HEK293 (cell line): ENCODE measurements at regions not wholly inside any gene's neighbourhood (a gene's known extent, or its start where the extent isn't known, plus 50 kb on each side); places are given as distances from the start of the nearest gene placed in this dataset.

Experiments used
- CTCF ChIA-PET: fragments of 350-600 bp; formaldehyde crosslinking; extraction: SDS; loops from one replicate; lab custom pipeline; 2021; ENCODE audit warnings: antibody characterized with exemption; lab: Yijun Ruan, JAX
- POLR2A ChIA-PET: fragments of 300-600 bp; formaldehyde crosslinking; extraction: SDS; loops from one replicate; lab custom pipeline; 2020; ENCODE audit warnings: antibody characterized with exemption, inconsistent platforms; lab: Yijun Ruan, JAX
- H3K27ac ChIP-seq: fragments of 200-500 bp; sonication (Bioruptor generic); 2 replicates; pipeline ENCODE4 v1.5.1; 2014; ENCODE audit warnings: low read depth, low read length, control low read depth, inconsistent platforms; ENCODE audit errors: extremely low read depth
- H3K36me3 ChIP-seq, 2 experiments: fragments of 200-500 bp in 1 of 2; sonication (Bioruptor generic) in 1 of 2; 1 replicate in 1 of 2; 2 replicates in 1 of 2; pipeline ENCODE4 v1.5.1; 2014 to 2017; ENCODE audit warnings: inconsistent platforms in 2 of 2, low read length in 2 of 2; ENCODE audit not compliant: control insufficient read depth in 2 of 2, insufficient read depth in 1 of 2
- H3K4me1 ChIP-seq: fragments of 200-500 bp; sonication (Bioruptor generic); 2 replicates; pipeline ENCODE4 v1.5.1; 2014; ENCODE audit warnings: mild to moderate bottlenecking, low read length, inconsistent platforms; ENCODE audit not compliant: control insufficient read depth, insufficient read depth
- H3K4me3 ChIP-seq: 2 replicates; pipeline ENCODE4 v1.5.1; 2011; ENCODE audit warnings: low read depth, mild to moderate bottlenecking, control low read depth, low read length, moderate library complexity
- H3K9me3 ChIP-seq: fragments of 200-500 bp; sonication (Bioruptor generic); 2 replicates; pipeline ENCODE4 v1.5.1; 2014; ENCODE audit warnings: low read depth, low read length, inconsistent platforms; ENCODE audit not compliant: control insufficient read depth, insufficient read depth
- BCL6B ChIP-seq: fragments of 450-650 bp; formaldehyde crosslinking; IDR thresholded peaks from 2 replicates; pipeline ENCODE4 v1.5.1; 2017; ENCODE audit warnings: missing biosample characterization, missing genetic modification characterization
- GFI1B ChIP-seq: fragments of 450-650 bp; formaldehyde crosslinking; IDR thresholded peaks from 2 replicates; pipeline ENCODE4 v1.5.1; 2016; ENCODE audit warnings: missing biosample characterization, missing genetic modification characterization
- HOXC10 ChIP-seq: sonication (generic); formaldehyde crosslinking; IDR thresholded peaks from 2 replicates; pipeline ENCODE4 v1.8.1; 2023; ENCODE audit warnings: mild to moderate bottlenecking, missing genetic modification reagents
- IKZF3 ChIP-seq: fragments of 450-650 bp; IDR thresholded peaks from 2 replicates; pipeline ENCODE4 v1.5.0; 2018; ENCODE audit warnings: missing biosample characterization, mild to moderate bottlenecking, missing genetic modification characterization, moderate library complexity
- OSR2 ChIP-seq: fragments of 450-650 bp; formaldehyde crosslinking; IDR thresholded peaks from 2 replicates; pipeline ENCODE4 v1.5.1; 2016; ENCODE audit warnings: missing biosample characterization, missing genetic modification characterization
- PRDM1 ChIP-seq: fragments of 450-650 bp; formaldehyde crosslinking; IDR thresholded peaks from 2 replicates; pipeline ENCODE4; 2016; ENCODE audit warnings: missing biosample characterization, missing genetic modification characterization
- PRDM6 ChIP-seq: fragments of 450-650 bp; formaldehyde crosslinking; IDR thresholded peaks from 2 replicates; pipeline ENCODE4 v1.5.1; 2017; ENCODE audit warnings: missing biosample characterization, missing genetic modification characterization
- SP7 ChIP-seq: fragments of 450-650 bp; formaldehyde crosslinking; IDR thresholded peaks from 2 replicates; pipeline ENCODE4 v1.5.1; 2016; ENCODE audit warnings: missing biosample characterization, missing genetic modification characterization
- TCF7L2 ChIP-seq: IDR thresholded peaks from 2 replicates; pipeline ENCODE4 v1.6.1; 2011; ENCODE audit warnings: low read depth, mild to moderate bottlenecking, inconsistent platforms, low read length, moderate library complexity, borderline replicate concordance
- TSHZ1 ChIP-seq: fragments of 450-650 bp; formaldehyde crosslinking; IDR thresholded peaks from 2 replicates; pipeline ENCODE4 v1.5.1; 2016; ENCODE audit warnings: missing biosample characterization, missing genetic modification characterization, borderline replicate concordance
- WT1 ChIP-seq: fragments of 450-650 bp; formaldehyde crosslinking; IDR thresholded peaks from 2 replicates; pipeline ENCODE4 v1.5.1; 2016; ENCODE audit warnings: missing biosample characterization, missing genetic modification characterization
- ZNF10 ChIP-seq: fragments of 450-650 bp; formaldehyde crosslinking; IDR thresholded peaks from 2 replicates; pipeline ENCODE4 v1.5.1; 2017; ENCODE audit warnings: missing biosample characterization, missing genetic modification characterization
- ZNF211 ChIP-seq: fragments of 450-650 bp; formaldehyde crosslinking; IDR thresholded peaks from 2 replicates; pipeline ENCODE4 v1.5.1; 2016; ENCODE audit warnings: low read depth, missing biosample characterization, missing genetic modification characterization
- ZNF26 ChIP-seq: fragments of 450-650 bp; formaldehyde crosslinking; IDR thresholded peaks from 2 replicates; pipeline ENCODE4 v1.5.1; 2016; ENCODE audit warnings: missing biosample characterization, missing genetic modification characterization
- ZNF473 ChIP-seq: fragments of 450-650 bp; formaldehyde crosslinking; IDR thresholded peaks from 2 replicates; pipeline ENCODE4 v1.5.1; 2017; ENCODE audit warnings: missing biosample characterization, missing genetic modification characterization
- ZNF48 ChIP-seq: fragments of 450-650 bp; formaldehyde crosslinking; IDR thresholded peaks from 2 replicates; pipeline ENCODE4 v1.5.1; 2016; ENCODE audit warnings: missing biosample characterization, missing genetic modification characterization
- ZNF610 ChIP-seq: fragments of 450-650 bp; formaldehyde crosslinking; IDR thresholded peaks from 2 replicates; pipeline ENCODE4 v1.5.1; 2016; ENCODE audit warnings: missing biosample characterization, missing genetic modification characterization, borderline replicate concordance
- ZNF629 ChIP-seq: fragments of 450-650 bp; formaldehyde crosslinking; IDR thresholded peaks from 2 replicates; pipeline ENCODE4 v1.5.1; 2017; ENCODE audit warnings: missing biosample characterization, missing genetic modification characterization
- ZNF654 ChIP-seq: fragments of 450-650 bp; formaldehyde crosslinking; IDR thresholded peaks from 2 replicates; pipeline ENCODE4 v1.5.1; 2016; ENCODE audit warnings: low read depth, missing biosample characterization, missing genetic modification characterization
- ZNF837 ChIP-seq: fragments of 450-650 bp; formaldehyde crosslinking; IDR thresholded peaks from 2 replicates; pipeline ENCODE4 v1.5.1; 2016; ENCODE audit warnings: missing biosample characterization, missing genetic modification characterization
- ZNF843 ChIP-seq: fragments of 450-650 bp; formaldehyde crosslinking; IDR thresholded peaks from 2 replicates; pipeline ENCODE4 v1.5.1; 2016; ENCODE audit warnings: missing biosample characterization, missing genetic modification characterization
- ZXDB ChIP-seq: fragments of 450-650 bp; formaldehyde crosslinking; IDR thresholded peaks from 2 replicates; pipeline ENCODE4 v1.5.1; 2016; ENCODE audit warnings: missing biosample characterization, missing genetic modification characterization
- TF ChIP-seq, protein P1 (sequence below): fragments of 450-650 bp; formaldehyde crosslinking; IDR thresholded peaks from 2 replicates; pipeline ENCODE4 v1.5.1; 2017; ENCODE audit warnings: missing biosample characterization, missing genetic modification characterization
- TF ChIP-seq, protein P2 (sequence below): fragments of 450-650 bp; formaldehyde crosslinking; IDR thresholded peaks from 2 replicates; pipeline ENCODE4 v1.5.1; 2016; ENCODE audit warnings: missing biosample characterization, missing genetic modification characterization

DNA sequence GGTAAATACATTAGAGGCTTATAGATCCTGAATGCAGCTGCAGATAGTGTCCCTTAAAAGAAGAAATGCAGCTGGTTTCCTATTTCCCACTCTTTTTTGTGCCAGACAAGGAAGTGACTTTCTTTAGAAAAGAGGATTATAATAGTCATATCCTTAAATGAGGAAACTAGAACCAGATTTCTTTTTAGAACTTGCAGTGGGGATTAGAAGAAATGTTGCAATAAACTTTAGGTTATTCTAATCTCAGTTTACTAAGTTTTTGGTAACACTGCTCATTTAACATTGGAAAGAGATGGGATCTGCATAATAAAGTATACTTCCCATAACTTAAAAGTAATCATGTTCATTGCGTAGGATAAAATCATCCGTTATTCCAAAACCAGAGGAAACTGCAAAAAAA, 101.9 kb downstream of the SLIT2 start (continued):
- no peak for TF ChIP-seq HOXC10 (CRISPR knock-in tag)
- TF ChIP-seq, all 188 proteins: peak for 1

DNA sequence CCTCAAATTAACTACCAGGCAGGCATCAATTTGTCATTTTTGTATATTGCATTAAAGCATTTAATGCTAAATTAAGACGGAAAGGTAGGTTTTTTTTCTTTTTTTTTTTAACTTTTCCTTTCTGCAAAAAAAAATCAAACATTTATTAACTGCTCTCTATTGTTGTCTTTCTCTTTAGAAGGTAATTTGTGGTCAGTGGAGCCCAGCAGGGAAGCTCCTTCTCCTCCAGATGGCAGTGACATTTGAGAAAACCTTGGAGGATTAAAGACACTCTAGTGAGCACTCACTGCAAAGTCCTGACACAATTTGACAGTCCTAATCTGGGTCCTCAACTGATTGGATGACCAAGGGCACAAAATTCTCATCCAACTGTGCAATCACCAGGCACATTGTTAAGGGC, 102.4 kb downstream of the SLIT2 start:
- POLR2A ChIA-PET = no interaction called here
- CTCF ChIA-PET = interaction anchor here (0.7 kb wide), 1 partner anchor 11 kb away, joined by 4 read pairs; no protein-coding TSS in a partner anchor
- peaks cover 0 to 13% of the 10 kb centered on the region in 2 experiments; a peak in 1 of 3 replicates for H3K36me3 ChIP-seq
- no peak overlapping the region for H3K4me3 ChIP-seq
- H3K9me3 ChIP-seq = no peaks in the 10 kb centered on the region
- no peak overlapping the region for H3K27ac ChIP-seq
- peaks cover 14% of the 10 kb centered on the region for H3K4me1 ChIP-seq
- TF ChIP-seq SP7 (tag by site-specific recombination) = peak; percentile 62; the same call in 1 of the 2 replicates
- peak; percentile 95 for TF ChIP-seq ZNF10 (tag by site-specific recombination)
- TF ChIP-seq IKZF3 (tag by site-specific recombination) = peak; percentile 90
- no peak for TF ChIP-seq ZNF654 (tag by site-specific recombination)
- peak; percentile 77 for TF ChIP-seq PRDM1 (tag by site-specific recombination)
- no peak for TF ChIP-seq ZNF837 (tag by site-specific recombination)
- peak; percentile 26; the same call in 1 of the 2 replicates for TF ChIP-seq BCL6B (tag by site-specific recombination)
- TF ChIP-seq GFI1B (tag by site-specific recombination) = peak; percentile 80
- TF ChIP-seq ZXDB (tag by site-specific recombination) = peak; percentile 22; the same call in 1 of the 2 replicates
- TF ChIP-seq ZNF610 (tag by site-specific recombination) = 0 out of 2 replicates have a peak, but pooled peaks have one; percentile 19
- no peak for TF ChIP-seq ZNF211
- peak; percentile 88 for TF ChIP-seq ZNF843 (tag by site-specific recombination)
- TF ChIP-seq, protein P1, sequence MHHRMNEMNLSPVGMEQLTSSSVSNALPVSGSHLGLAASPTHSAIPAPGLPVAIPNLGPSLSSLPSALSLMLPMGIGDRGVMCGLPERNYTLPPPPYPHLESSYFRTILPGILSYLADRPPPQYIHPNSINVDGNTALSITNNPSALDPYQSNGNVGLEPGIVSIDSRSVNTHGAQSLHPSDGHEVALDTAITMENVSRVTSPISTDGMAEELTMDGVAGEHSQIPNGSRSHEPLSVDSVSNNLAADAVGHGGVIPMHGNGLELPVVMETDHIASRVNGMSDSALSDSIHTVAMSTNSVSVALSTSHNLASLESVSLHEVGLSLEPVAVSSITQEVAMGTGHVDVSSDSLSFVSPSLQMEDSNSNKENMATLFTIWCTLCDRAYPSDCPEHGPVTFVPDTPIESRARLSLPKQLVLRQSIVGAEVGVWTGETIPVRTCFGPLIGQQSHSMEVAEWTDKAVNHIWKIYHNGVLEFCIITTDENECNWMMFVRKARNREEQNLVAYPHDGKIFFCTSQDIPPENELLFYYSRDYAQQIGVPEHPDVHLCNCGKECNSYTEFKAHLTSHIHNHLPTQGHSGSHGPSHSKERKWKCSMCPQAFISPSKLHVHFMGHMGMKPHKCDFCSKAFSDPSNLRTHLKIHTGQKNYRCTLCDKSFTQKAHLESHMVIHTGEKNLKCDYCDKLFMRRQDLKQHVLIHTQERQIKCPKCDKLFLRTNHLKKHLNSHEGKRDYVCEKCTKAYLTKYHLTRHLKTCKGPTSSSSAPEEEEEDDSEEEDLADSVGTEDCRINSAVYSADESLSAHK (tag by site-specific recombination) = 0 out of 2 replicates have a peak, but pooled peaks have one; percentile 27
- TF ChIP-seq PRDM6 = peak; percentile 93
- no peak for TF ChIP-seq ZNF26
- TF ChIP-seq TCF7L2 = peak; percentile 11; the same call in 1 of the 2 replicates
- TF ChIP-seq ZNF473 (tag by site-specific recombination) = no peak
- peak; percentile 77 for TF ChIP-seq OSR2 (tag by site-specific recombination)
- TF ChIP-seq, protein P2, sequence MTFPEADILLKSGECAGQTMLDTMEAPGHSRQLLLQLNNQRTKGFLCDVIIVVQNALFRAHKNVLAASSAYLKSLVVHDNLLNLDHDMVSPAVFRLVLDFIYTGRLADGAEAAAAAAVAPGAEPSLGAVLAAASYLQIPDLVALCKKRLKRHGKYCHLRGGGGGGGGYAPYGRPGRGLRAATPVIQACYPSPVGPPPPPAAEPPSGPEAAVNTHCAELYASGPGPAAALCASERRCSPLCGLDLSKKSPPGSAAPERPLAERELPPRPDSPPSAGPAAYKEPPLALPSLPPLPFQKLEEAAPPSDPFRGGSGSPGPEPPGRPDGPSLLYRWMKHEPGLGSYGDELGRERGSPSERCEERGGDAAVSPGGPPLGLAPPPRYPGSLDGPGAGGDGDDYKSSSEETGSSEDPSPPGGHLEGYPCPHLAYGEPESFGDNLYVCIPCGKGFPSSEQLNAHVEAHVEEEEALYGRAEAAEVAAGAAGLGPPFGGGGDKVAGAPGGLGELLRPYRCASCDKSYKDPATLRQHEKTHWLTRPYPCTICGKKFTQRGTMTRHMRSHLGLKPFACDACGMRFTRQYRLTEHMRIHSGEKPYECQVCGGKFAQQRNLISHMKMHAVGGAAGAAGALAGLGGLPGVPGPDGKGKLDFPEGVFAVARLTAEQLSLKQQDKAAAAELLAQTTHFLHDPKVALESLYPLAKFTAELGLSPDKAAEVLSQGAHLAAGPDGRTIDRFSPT (tag by site-specific recombination) = peak; percentile 64; the same call in 1 of the 2 replicates
- no peak for TF ChIP-seq ZNF48 (tag by site-specific recombination)
- TF ChIP-seq ZNF629 (tag by site-specific recombination) = peak; percentile 43; the same call in 1 of the 2 replicates
- TF ChIP-seq TSHZ1 = peak; percentile 67; the same call in 1 of the 2 replicates
- TF ChIP-seq WT1 (tag by site-specific recombination) = 0 out of 2 replicates have a peak, but pooled peaks have one; percentile 49
